Retinal pigment epithelial cell (primary cell): ENCODE measurements at regions not wholly inside any gene's neighbourhood (a gene's known extent, or its start where the extent isn't known, plus 50 kb on each side); places are given as distances from the start of the nearest gene placed in this dataset.

Experiments used
- DNase-seq: peaks from one replicate; pipeline ENCODE4 v3.0.0-alpha.2; 2010; ENCODE audit warnings: low read depth
- H3K4me3 ChIP-seq: 2 replicates; pipeline ENCODE4 v1.5.1; 2011; ENCODE audit warnings: mild to moderate bottlenecking, low read length, control low read depth, moderate library complexity
- TF ChIP-seq, protein P1 (sequence below): conservative IDR thresholded peaks from 2 replicates; pipeline ENCODE4 v1.5.1; 2011; ENCODE audit warnings: low read depth, low read length, control low read depth, inconsistent platforms

DNA sequence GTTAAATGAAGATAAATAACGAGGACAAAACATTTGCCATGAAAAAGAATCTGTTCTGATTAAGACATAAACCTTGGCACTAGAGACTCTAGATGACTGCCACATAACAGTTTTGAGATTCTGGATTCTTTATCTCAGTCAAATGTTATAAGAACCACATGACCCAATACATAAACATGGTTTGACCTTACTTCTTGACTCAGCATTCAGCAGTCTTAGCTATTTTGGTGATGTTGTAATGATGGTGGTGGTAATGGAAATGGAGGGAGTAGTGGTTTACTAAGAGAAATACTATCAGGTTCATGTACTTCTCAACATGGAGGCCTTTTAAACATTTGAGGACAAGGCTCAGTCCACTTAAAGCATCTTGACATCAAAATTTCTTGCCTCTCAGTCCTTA is 925.4 kb downstream of the CDH11 start:
- no peak for DNase-seq
- TF ChIP-seq, protein P1, sequence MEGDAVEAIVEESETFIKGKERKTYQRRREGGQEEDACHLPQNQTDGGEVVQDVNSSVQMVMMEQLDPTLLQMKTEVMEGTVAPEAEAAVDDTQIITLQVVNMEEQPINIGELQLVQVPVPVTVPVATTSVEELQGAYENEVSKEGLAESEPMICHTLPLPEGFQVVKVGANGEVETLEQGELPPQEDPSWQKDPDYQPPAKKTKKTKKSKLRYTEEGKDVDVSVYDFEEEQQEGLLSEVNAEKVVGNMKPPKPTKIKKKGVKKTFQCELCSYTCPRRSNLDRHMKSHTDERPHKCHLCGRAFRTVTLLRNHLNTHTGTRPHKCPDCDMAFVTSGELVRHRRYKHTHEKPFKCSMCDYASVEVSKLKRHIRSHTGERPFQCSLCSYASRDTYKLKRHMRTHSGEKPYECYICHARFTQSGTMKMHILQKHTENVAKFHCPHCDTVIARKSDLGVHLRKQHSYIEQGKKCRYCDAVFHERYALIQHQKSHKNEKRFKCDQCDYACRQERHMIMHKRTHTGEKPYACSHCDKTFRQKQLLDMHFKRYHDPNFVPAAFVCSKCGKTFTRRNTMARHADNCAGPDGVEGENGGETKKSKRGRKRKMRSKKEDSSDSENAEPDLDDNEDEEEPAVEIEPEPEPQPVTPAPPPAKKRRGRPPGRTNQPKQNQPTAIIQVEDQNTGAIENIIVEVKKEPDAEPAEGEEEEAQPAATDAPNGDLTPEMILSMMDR, result no peak
- no peak overlapping the region for H3K4me3 ChIP-seq

- DNase-seq, result no peak
- H3K4me3 ChIP-seq, result no peak overlapping the region
- TF ChIP-seq, protein P1, result no peak
Measured at GRCh38 chr16:64185954-64186353, 935.9 kb downstream of the CDH11 start.

GRCh38 chr16:64184156-64184555 is 937.7 kb downstream of the CDH11 start:
- no peak overlapping the region for H3K4me3 ChIP-seq
- no peak for DNase-seq
- TF ChIP-seq, protein P1, result no peak

GRCh38 chr16:64182985-64183384 is 938.9 kb downstream of the CDH11 start:
- TF ChIP-seq, protein P1, result no peak
- no peak overlapping the region for H3K4me3 ChIP-seq
- no peak for DNase-seq

DNA sequence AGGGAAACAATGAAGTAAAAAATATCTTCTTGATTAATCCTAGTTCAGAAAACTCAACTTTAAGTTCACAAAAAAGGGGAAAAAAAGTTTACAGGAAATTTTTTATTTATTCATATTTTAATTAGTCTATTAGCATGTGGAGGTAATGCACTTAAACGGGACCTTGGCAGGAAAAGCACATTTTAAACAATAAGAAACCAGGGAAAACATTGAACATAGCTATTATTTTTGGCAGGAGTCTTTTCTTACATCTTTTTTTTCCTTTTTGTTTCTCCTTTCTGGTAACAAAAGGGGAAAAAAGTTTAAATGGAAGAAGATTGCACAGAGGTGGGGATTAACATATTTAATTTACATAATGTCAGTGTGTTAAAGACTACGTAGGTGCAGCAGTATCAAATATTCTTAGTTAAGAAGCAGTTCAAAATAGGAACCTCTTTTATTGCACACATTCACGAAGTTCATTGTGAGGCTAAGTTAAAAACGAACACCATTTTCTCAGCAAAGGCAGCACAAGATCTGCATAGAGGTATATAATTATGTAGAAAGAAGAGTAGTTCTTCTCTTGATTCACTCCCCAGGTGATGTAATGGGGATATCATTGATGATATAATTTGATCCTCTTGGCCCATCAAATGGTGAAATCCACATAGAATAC is 940.5 kb downstream of the CDH11 start:
- DNase-seq, result no peak
- no peak overlapping the region for H3K4me3 ChIP-seq
- TF ChIP-seq, protein P1, result no peak

DNA sequence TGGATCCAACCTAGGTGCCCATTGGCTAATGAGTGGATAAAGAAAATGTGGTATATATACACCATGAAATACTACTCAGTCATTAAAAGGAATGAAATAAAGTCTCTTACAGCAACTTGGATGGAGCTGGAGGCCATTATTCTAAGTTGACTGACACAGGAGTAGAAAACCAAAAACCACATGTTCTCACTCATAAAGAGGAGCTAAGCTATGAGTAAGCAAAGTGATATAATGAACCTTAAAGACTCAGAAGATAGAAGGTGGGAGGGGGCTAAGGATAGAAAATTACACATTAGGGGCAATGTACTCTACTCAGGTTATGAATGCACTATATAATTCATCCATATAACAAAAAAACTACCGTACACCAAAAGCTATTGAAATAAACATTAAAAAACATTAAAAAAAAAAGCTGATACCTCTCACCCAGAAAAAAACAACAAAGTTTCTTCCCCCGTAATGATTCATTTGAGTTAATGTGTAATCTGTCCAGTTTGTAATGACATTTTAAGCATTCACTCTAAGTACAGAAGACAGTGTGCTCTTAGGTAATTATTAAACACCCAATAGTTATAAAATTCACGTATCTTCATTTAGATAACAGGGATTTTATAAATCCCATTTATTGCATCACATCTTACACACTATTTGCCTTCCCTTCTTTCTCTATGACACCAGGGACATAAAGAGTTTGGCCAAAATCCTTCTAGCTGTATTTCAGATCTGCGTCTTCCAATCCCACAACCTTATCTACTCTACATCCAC is 941.5 kb downstream of the CDH11 start:
- TF ChIP-seq, protein P1, result no peak
- no peak for DNase-seq
- H3K4me3 ChIP-seq, result no peak overlapping the region

DNA sequence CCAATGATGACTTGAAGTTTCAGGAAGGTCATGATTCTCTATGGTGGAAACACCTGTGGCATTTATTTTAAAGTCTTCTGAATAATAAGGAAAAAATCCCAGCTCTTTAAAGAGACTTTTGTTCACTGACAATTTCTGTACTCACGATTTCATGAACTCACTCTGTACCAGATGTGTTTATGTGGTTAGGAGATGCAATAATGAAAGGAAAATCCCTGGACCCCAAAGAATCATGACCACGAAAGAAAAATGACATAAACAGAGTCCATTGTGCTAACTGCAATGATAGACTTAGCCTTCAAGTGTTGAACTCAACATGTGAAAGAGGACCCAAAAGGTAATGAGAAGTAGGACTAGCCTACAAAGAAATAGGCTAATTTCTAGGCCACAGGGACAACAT is 947.5 kb downstream of the CDH11 start:
- no peak overlapping the region for H3K4me3 ChIP-seq
- TF ChIP-seq, protein P1, result no peak
- no peak for DNase-seq
